PC-3 (cell line): ENCODE measurements at regions not wholly inside any gene's neighbourhood (a gene's known extent, or its start where the extent isn't known, plus 50 kb on each side); places are given as distances from the start of the nearest gene placed in this dataset.
"Not testable (repeated sequence)": the region's sequence is repeated elsewhere in the genome, so short reads cannot be mapped to it uniquely, and the experiment has no call there.

Experiments used
- CTCF ChIP-seq: fragments of 300-600 bp; sonication (generic); conservative IDR thresholded peaks from 2 replicates; pipeline ENCODE4 v1.5.1; 2017; ENCODE audit warnings: antibody characterized with exemption, low read depth, mild to moderate bottlenecking, low read length
- EZH2 ChIP-seq: fragments of 300-600 bp; sonication (generic); IDR thresholded peaks from one replicate; pipeline ENCODE4 v1.6.1; 2017; ENCODE audit warnings: antibody characterized with exemption, mild to moderate bottlenecking, low read length; ENCODE audit not compliant: unreplicated experiment

GRCh38 chr13:80062416-80062815 lies 278.5 kb downstream of the SPRY2 start:
- TF ChIP-seq CTCF, EZH2: not testable (repeated sequence)
